H9 (cell line): ENCODE measurements at regions not wholly inside any gene's neighbourhood (a gene's known extent, or its start where the extent isn't known, plus 50 kb on each side); places are given as distances from the start of the nearest gene placed in this dataset.

ENCODE experiments used
- DNase-seq: peaks from one replicate; pipeline ENCODE4 v3.0.0-alpha.2; 2017
- H2AFZ ChIP-seq: one replicate; pipeline ENCODE4 v1.6.1; 2013; ENCODE audit warnings: mild to moderate bottlenecking, low read length, control low read depth, moderate library complexity
- H2AK5ac ChIP-seq: 2 replicates; pipeline ENCODE4 v1.6.1; 2013; ENCODE audit warnings: low read length, control low read depth, mixed read lengths; ENCODE audit not compliant: insufficient read length
- H2BK120ac ChIP-seq: one replicate; pipeline ENCODE4 v1.6.1; 2013; ENCODE audit warnings: low read depth, mild to moderate bottlenecking, low read length, control low read depth, inconsistent platforms; ENCODE audit not compliant: poor library complexity, severe bottlenecking
- H2BK12ac ChIP-seq: 2 replicates; pipeline ENCODE4 v1.6.1; 2013; ENCODE audit warnings: low read length, control low read depth, mixed read lengths, low read depth; ENCODE audit not compliant: insufficient read length
- H2BK15ac ChIP-seq: 2 replicates; pipeline ENCODE4 v1.6.1; 2013; ENCODE audit warnings: low read depth, low read length, control low read depth
- H2BK20ac ChIP-seq: one replicate; pipeline ENCODE4 v1.6.1; 2013; ENCODE audit warnings: low read depth, mild to moderate bottlenecking, low read length, control low read depth, inconsistent platforms; ENCODE audit not compliant: poor library complexity, severe bottlenecking
- H2BK5ac ChIP-seq: 2 replicates; pipeline ENCODE4 v1.6.1; 2013; ENCODE audit warnings: low read length, control low read depth, mixed read lengths; ENCODE audit not compliant: insufficient read length
- H3K14ac ChIP-seq: 2 replicates; pipeline ENCODE4 v1.6.1; 2013; ENCODE audit warnings: low read length, control low read depth; ENCODE audit not compliant: insufficient read depth
- H3K18ac ChIP-seq: 2 replicates; pipeline ENCODE4 v1.6.1; 2013; ENCODE audit warnings: low read depth, mild to moderate bottlenecking, mixed read lengths, low read length, control low read depth; ENCODE audit not compliant: insufficient read length
- H3K23ac ChIP-seq: 2 replicates; pipeline ENCODE4 v1.6.1; 2013; ENCODE audit warnings: low read length, control low read depth, mixed read lengths, low read depth; ENCODE audit not compliant: insufficient read length
- H3K23me2 ChIP-seq: 2 replicates; pipeline ENCODE4 v1.6.1; 2013; ENCODE audit warnings: low read depth, mild to moderate bottlenecking, mixed read lengths, low read length, control low read depth; ENCODE audit not compliant: insufficient read length, poor library complexity, severe bottlenecking
- H3K27ac ChIP-seq: 2 replicates; pipeline ENCODE4 v1.5.1; 2013; ENCODE audit warnings: low read length, control low read depth, mixed read lengths, low read depth; ENCODE audit not compliant: insufficient read length
- H3K27me3 ChIP-seq: 2 replicates; pipeline ENCODE4 v1.6.1; 2013; ENCODE audit warnings: low read length, control low read depth, inconsistent platforms; ENCODE audit not compliant: insufficient read depth
- H3K4ac ChIP-seq: 2 replicates; pipeline ENCODE4 v1.6.1; 2013; ENCODE audit warnings: low read depth, mild to moderate bottlenecking, control low read depth, inconsistent platforms, low read length, moderate library complexity
- H3K4me1 ChIP-seq: 2 replicates; pipeline ENCODE4 v1.6.1; 2013; ENCODE audit warnings: low read length, control low read depth, inconsistent platforms; ENCODE audit not compliant: insufficient read depth
- H3K4me2 ChIP-seq: 2 replicates; pipeline ENCODE4 v1.6.1; 2013; ENCODE audit warnings: low read length, control low read depth, mixed read lengths; ENCODE audit not compliant: insufficient read length, insufficient read depth
- H3K56ac ChIP-seq: 2 replicates; pipeline ENCODE4 v1.6.1; 2013; ENCODE audit warnings: low read depth, mild to moderate bottlenecking, mixed read lengths, low read length, control low read depth; ENCODE audit not compliant: insufficient read length
- H3K79me1 ChIP-seq: 2 replicates; pipeline ENCODE4 v1.6.1; 2013; ENCODE audit warnings: low read depth, mild to moderate bottlenecking, moderate library complexity, low read length, control low read depth, inconsistent platforms; ENCODE audit not compliant: insufficient read depth, poor library complexity, severe bottlenecking
- H3K79me2 ChIP-seq: 2 replicates; pipeline ENCODE4 v1.6.1; 2013; ENCODE audit warnings: low read length, control low read depth, inconsistent platforms; ENCODE audit not compliant: insufficient read depth
- H3K9ac ChIP-seq: 2 replicates; pipeline ENCODE4 v1.6.1; 2013; ENCODE audit warnings: low read length, control low read depth, mixed read lengths; ENCODE audit not compliant: insufficient read length; ENCODE audit errors: extremely low read depth
- H3K9me3 ChIP-seq: one replicate; pipeline ENCODE4 v1.6.1; 2013; ENCODE audit warnings: low read depth, low read length, inconsistent platforms; ENCODE audit not compliant: control insufficient read depth
- H3T11ph ChIP-seq: one replicate; pipeline ENCODE4 v1.6.1; 2013; ENCODE audit warnings: mild to moderate bottlenecking, low read length, control low read depth, inconsistent platforms
- H4K20me1 ChIP-seq: one replicate; pipeline ENCODE4 v1.6.1; 2013; ENCODE audit not compliant: control insufficient read depth, insufficient read length, insufficient read depth
- H4K5ac ChIP-seq: 2 replicates; pipeline ENCODE4 v1.6.1; 2013; ENCODE audit warnings: low read depth, mild to moderate bottlenecking, mixed read lengths, low read length, control low read depth; ENCODE audit not compliant: insufficient read length
- H4K8ac ChIP-seq: replicated peaks from 2 replicates; pipeline ENCODE4 v1.6.1; 2013; ENCODE audit warnings: low read length, control low read depth, mixed read lengths, low read depth; ENCODE audit not compliant: insufficient read length
- H4K91ac ChIP-seq: 2 replicates; pipeline ENCODE4 v1.6.1; 2013; ENCODE audit warnings: low read depth, mild to moderate bottlenecking, moderate library complexity, mixed read lengths, low read length, control low read depth; ENCODE audit not compliant: insufficient read length
- H3K27ac Mint-ChIP-seq, 3 experiments: 2 replicates in 2 of 3; 3 replicates in 1 of 3; pipeline ENCODE4 v1.8.0; 2020 to 2021; ENCODE audit warnings: mixed read lengths in 3 of 3, mild to moderate bottlenecking in 1 of 3, moderate library complexity in 1 of 3
- H3K27me3 Mint-ChIP-seq: 2 replicates; pipeline ENCODE4 v1.8.0; 2021; ENCODE audit warnings: low read depth, mild to moderate bottlenecking, moderate library complexity, mixed read lengths
- H3K36me3 Mint-ChIP-seq, 3 experiments: 2 replicates in 2 of 3; 3 replicates in 1 of 3; pipeline ENCODE4 v1.8.0; 2020 to 2021; ENCODE audit warnings: low read depth in 3 of 3, mixed read lengths in 3 of 3; ENCODE audit not compliant: insufficient read depth in 1 of 3
- H3K4me1 Mint-ChIP-seq, 2 experiments: 2 replicates each; pipeline ENCODE4 v1.8.0; 2020; ENCODE audit warnings: mixed read lengths in 2 of 2
- H3K4me3 Mint-ChIP-seq, 2 experiments: 2 replicates in 1 of 2; 3 replicates in 1 of 2; pipeline ENCODE4 v1.8.0; 2020 to 2021; ENCODE audit warnings: mild to moderate bottlenecking in 2 of 2, mixed read lengths in 2 of 2, moderate library complexity in 1 of 2
- H3K9me3 Mint-ChIP-seq, 2 experiments: 2 replicates in 1 of 2; 3 replicates in 1 of 2; pipeline ENCODE4 v1.8.0; 2020; ENCODE audit warnings: mild to moderate bottlenecking in 2 of 2, mixed read lengths in 2 of 2, moderate library complexity in 1 of 2
- WGBS: extraction: QIAGEN DNeasy Blood & Tissue Kit; methylation state at CpG from one replicate; pipeline ENCODE4 v1.1.7; 2013; ENCODE audit warnings: missing lambda C conversion rate, low lambda C conversion rate, mixed read lengths; ENCODE audit not compliant: insufficient read length; ENCODE audit errors: extremely low coverage; 5-methylcytosine and 5-hydroxymethylcytosine counted together
- TF ChIP-seq, protein P1 (sequence below): fragments of 200-600 bp; sonication (generic); conservative IDR thresholded peaks from 3 replicates; pipeline ENCODE4 v1.8.0; 2021; ENCODE audit warnings: antibody characterized with exemption, mild to moderate bottlenecking

GRCh38 chr13:38543561-38543960 is 143.3 kb upstream of the FREM2 start:
- Histone ChIP-seq H3K27me3 (no peaks in the 10 kb centered on the region), H3T11ph (no peak overlapping the region), H4K8ac (no peak overlapping the region), H3K4me2 (no peak overlapping the region), H4K5ac (no peak overlapping the region), H3K56ac (no peak overlapping the region), H3K23me2 (no peaks in the 10 kb centered on the region), H3K14ac (no peak overlapping the region), H2BK20ac (no peak overlapping the region), H3K79me1 (no peaks in the 10 kb centered on the region), H3K9ac (no peak overlapping the region), H2BK5ac (no peak overlapping the region), H3K27ac (no peak overlapping the region), H2BK120ac (no peak overlapping the region), H2AFZ (no peak overlapping the region), H2BK12ac (no peak overlapping the region), H3K9me3 (no peaks in the 10 kb centered on the region), H4K91ac (no peak overlapping the region), H3K79me2 (no peaks in the 10 kb centered on the region), H4K20me1 (no peaks in the 10 kb centered on the region), H2BK15ac (no peak overlapping the region), H3K23ac (no peak overlapping the region), H2AK5ac (no peak overlapping the region), H3K18ac (no peak overlapping the region), H3K4me1 (no peaks in the 10 kb centered on the region), H3K4ac (no peak overlapping the region)
- no peak for DNase-seq
- WGBS = no CpG with 5 or more reads among the region's 4 CpGs
- no peaks in the 10 kb centered on the region for H3K9me3 Mint-ChIP-seq
- peaks cover 3 to 10% of the 10 kb centered on the region in 2 experiments for H3K4me1 Mint-ChIP-seq
- H3K27me3 Mint-ChIP-seq = no peaks in the 10 kb centered on the region
- H3K4me3 Mint-ChIP-seq = no peak overlapping the region
- H3K27ac Mint-ChIP-seq = no peak overlapping the region
- TF ChIP-seq, protein P1, sequence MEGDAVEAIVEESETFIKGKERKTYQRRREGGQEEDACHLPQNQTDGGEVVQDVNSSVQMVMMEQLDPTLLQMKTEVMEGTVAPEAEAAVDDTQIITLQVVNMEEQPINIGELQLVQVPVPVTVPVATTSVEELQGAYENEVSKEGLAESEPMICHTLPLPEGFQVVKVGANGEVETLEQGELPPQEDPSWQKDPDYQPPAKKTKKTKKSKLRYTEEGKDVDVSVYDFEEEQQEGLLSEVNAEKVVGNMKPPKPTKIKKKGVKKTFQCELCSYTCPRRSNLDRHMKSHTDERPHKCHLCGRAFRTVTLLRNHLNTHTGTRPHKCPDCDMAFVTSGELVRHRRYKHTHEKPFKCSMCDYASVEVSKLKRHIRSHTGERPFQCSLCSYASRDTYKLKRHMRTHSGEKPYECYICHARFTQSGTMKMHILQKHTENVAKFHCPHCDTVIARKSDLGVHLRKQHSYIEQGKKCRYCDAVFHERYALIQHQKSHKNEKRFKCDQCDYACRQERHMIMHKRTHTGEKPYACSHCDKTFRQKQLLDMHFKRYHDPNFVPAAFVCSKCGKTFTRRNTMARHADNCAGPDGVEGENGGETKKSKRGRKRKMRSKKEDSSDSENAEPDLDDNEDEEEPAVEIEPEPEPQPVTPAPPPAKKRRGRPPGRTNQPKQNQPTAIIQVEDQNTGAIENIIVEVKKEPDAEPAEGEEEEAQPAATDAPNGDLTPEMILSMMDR = no peak
- no peaks in the 10 kb centered on the region for H3K36me3 Mint-ChIP-seq
